ENCODE measurements at regions not wholly inside any gene's neighbourhood (a gene's known extent, or its start where the extent isn't known, plus 50 kb on each side); places are given as distances from the start of the nearest gene placed in this dataset.

- TF ChIP-seq CTCF (IDR thresholded peaks at IDR 0.05) = no peak
- TF ChIP-seq ATF1 (CRISPR knock-in tag; IDR thresholded peaks at IDR 0.05) = no peak
- TF ChIP-seq SP1 (CRISPR knock-in tag; conservative IDR thresholded peaks at IDR 0.05) = no peak
- TF ChIP-seq ELF4 (CRISPR knock-in tag; IDR thresholded peaks at IDR 0.05; ENCODE audit: low read depth) = no peak
- no peak for TF ChIP-seq CBFB (CRISPR knock-in tag; IDR thresholded peaks at IDR 0.05; ENCODE audit: low read depth)
- no peak for TF ChIP-seq ZBTB43 (CRISPR knock-in tag; IDR thresholded peaks at IDR 0.05)
- no peak for TF ChIP-seq ZNF416 (CRISPR knock-in tag; IDR thresholded peaks at IDR 0.05)
- no peak for TF ChIP-seq MLX (CRISPR knock-in tag; IDR thresholded peaks at IDR 0.05)
- TF ChIP-seq CREB1 (CRISPR knock-in tag; IDR thresholded peaks at IDR 0.05) = no peak
These were observed 648.9 kb downstream of the TDRD15 start for GRCh38 chr2:21772624-21773023.

All from WTC11 (cell line).